ENCODE measurements at regions not wholly inside any gene's neighbourhood (a gene's known extent, or its start where the extent isn't known, plus 50 kb on each side); places are given as distances from the start of the nearest gene placed in this dataset.

DNA sequence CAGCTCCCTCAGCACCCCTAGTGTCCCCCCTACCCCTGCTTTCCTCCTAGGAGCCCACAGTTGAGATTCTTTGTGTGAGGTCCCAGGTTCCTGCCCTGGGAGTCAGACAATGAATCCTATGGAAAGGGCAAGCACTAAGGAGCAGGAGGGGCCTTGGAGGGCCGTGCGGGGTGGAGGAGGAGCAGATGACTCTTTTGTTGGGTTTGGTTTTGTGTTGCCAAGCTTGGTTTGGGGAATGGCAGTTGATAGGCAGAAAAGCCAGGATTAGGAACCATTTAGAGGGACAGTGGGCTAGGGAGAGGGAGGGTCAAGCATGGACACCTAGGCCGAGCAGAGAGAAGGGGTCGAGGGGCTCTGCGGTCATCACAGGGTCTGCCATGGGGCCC lies 61.6 kb upstream of the SPTLC1 start:
- TF ChIP-seq CTCF (IDR thresholded peaks at IDR 0.05) = no peak

GRCh38 chr9:92176068-92176799 lies 61.0 kb upstream of the SPTLC1 start:
- TF ChIP-seq CTCF (IDR thresholded peaks at IDR 0.05) = no peak

DNA sequence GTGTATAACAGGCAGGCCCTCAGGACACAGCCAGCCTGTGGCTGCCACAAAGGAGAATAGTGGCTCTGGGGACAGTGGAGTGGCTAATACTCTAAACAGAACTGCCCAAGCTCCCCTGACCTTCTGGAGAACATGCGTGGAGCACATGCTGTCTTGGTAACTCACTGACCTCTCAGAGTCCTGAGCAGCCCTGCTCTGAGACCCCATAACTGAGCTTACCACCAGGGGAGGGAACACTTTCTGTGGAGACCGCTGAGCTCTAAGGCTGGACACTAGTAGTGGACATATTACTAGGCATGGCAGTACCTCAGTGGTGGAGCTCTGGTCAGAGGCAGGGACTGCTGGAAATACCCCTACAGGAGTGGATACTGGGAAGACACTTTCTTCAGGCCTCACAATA lies 60.2 kb upstream of the SPTLC1 start:
- no peak for TF ChIP-seq CTCF (IDR thresholded peaks at IDR 0.05)

GRCh38 chr9:92173318-92173717 lies 58.1 kb upstream of the SPTLC1 start:
- no peak for TF ChIP-seq CTCF (IDR thresholded peaks at IDR 0.05)

DNA sequence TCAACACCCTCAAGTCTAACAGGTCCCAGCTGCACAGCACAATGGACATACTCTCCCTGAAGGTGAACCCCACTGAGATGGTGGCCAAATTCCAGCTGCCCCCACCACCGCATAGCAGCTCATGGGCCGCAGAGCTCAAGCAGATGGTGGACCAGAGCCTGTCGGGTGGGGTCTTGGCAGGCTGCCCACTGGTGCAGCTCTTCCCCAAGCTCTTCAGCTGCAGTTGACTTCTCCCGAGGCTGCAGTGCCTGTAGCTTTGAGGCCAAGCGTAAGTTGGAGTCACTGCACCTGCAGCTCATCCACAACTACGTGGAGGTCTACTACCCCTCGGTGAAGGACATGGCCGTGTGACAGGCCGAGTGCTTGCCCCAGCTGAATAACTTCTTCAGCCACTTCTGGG lies 56.6 kb upstream of the SPTLC1 start:
- no peak for TF ChIP-seq CTCF (IDR thresholded peaks at IDR 0.05)

DNA sequence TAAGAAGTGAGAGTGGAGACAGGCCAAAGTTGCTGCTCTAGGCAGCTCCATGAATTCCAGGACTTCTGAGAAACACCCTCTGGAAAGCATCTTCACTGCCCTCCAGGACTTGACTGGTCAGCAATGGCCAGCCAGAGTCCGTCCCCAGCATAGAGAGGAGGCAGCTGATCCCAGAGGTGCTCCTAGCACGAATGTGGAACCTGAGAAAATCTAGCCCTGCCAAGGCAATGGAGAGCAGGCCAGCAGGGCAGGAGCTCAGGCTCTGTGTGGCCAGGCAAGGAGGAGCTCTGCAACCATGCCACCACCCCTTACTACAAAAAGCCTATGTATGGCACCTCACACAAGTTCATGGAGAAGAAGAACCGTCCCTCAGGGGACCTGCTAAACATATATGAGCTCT lies 56.1 kb upstream of the SPTLC1 start:
- TF ChIP-seq CTCF (IDR thresholded peaks at IDR 0.05) = no peak

GRCh38 chr9:92170848-92171247 lies 55.6 kb upstream of the SPTLC1 start:
- TF ChIP-seq CTCF (IDR thresholded peaks at IDR 0.05) = no peak

DNA sequence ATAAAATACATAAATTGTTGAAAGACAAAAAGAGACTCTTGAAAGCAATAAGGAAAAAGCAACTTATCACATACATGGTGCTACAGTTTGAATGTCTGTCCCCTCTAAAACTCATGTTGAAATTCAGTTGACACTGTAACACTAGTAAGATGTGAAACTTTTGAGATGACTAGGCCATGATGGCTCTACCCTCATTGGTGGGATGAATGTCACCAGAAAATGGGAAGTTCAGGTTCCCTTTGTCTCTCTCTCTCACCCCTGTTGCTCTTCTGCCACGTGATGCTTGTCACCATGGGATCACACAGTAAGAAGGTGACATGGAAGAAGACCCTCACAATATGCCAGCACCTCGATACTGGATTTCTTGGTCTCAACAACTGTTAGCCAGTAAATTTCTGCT lies 50.3 kb upstream of the SPTLC1 start:
- TF ChIP-seq CTCF (IDR thresholded peaks at IDR 0.05) = no peak

Data from LNCAP (cell line).